ENCODE measurements at regions not wholly inside any gene's neighbourhood (a gene's known extent, or its start where the extent isn't known, plus 50 kb on each side); places are given as distances from the start of the nearest gene placed in this dataset.

DNA sequence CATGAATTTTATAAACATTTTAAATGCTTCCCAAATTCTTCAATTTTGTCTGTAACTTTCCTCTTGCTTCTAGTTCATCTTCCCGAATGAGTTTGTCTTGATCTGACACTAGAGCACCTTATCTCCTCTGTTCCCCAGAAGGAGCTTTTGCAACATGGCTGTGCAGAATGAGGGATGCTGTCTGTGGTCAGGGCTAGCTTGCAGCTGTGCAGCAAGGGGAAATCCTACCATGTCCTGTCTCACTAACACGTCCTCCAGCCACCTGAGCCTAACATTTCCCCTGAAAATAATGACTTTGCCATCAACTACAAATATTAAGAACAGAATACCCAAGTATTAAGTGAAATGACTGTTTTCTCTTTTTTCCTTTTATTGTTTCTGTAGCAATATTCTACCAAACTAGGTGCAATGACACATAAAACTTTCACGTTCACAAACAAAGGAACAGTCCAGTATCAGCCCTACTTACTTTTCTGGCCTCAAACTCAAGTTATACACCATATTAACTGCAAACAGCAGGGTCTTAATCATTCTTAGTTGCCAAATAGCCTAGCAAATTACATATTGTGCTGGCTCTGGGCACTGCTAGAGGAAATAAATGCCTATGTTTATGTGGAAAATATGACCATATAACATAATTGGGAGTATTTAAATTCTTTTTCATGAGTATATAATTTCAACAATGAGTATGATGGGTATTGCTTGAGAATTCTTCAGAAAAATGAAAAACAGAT, 423.3 kb downstream of the CMPK2 start:
- no peak for DNase-seq

DNA sequence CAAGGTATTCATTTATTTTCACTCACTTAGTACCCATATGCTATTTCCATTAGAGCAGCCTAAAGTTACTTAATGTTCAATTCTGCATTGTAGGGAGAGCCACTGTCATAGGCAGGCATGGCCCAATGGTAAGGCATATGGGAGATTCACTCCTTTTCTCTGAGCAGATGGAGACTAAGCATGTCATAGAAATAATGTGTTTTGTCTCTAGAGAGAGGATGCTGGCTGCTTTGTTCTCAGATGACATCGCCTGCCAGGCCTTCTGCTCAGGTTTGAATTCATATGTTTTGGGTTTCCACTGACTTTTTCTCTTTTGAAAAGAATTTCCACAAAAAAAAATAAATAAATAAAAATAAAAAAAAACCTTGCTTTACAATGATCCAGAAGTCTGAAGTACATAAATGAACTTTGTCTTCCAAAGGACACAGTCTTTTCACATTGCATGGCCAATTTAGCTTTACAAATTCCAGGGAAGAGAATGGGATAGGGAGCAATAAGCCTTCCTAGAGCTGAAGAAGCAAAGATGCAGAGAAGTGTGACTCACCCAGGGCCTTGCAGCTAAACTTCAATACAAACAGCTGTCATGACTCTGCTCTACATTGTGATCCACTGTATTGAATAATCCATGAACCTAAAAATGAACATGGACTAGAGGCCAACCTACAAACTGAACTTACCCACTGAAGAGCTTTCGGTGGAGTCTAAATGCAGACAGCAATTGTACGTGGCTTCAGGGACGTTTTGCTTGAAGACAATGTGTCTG, 422.5 kb downstream of the CMPK2 start:
- DNase-seq, result no peak

DNA sequence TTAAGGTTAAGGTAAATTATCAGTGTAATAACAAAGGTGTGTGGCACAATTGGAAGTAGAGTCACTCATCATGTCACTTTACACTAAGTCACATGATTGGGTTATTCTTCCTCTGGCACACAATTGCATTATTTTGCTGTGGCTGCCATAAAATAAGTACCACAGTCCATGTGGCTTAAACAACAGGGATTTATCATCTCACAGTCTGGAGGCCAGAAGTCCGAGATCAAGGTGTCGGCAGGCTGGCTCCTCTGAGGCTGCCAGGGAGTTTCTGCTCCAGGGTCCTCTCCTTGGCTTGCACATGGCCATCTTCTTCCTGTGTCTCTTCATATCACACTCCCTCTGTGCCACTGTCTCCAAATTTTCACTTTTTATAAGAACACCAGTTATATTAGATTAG, 421.2 kb downstream of the CMPK2 start:
- DNase-seq, result no peak

DNA sequence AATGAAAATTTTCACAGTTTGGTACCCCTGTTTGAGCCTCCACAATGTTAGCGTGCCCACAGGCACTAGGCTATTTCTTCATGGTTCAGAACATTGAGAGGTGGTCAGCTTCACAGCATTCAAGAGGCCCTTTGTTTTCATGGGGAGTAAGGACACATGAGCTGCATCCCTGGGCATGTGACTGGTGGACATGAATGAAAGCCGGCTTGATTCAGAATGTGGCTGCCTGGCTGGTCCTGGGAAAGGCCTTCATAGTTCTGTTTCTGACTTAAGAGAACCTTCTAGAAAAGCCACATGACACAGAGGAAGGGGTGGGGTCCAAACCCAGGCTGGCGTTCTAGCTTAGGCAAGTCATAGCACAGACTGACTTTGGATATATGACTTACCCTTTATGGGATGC, 420.6 kb downstream of the CMPK2 start:
- DNase-seq, result no peak

DNA sequence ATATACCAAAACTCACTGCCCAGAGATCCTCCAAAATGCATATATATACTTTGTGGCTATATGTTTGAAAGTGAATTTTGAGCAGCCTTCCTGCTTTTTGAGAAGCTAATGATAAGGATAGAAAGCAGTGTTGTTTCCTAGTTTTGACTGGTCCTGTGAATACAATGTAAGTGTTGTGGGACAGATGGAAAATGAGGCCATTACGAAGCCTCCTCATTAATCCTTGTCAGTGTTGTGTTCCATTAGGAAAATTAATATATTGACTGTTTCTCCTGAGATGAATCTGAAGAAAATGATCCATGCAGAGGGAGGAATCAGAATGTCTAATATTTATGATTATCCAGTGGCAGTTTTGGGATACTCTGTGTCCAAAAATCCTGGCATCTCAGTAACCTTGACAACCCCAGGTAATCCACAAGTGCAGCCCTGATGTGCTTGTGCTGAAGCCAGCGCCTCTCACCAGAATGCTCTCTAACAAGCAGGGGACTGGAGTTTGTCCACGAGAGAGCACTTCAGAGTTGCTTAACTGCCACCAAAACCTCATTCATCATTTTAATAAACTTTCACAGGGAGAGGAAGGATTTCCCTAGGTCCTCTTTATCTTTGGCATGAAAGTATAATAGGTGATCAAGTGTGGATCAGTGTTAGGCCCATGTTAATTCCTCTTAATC, 418.6 kb downstream of the CMPK2 start:
- DNase-seq, result no peak

DNA sequence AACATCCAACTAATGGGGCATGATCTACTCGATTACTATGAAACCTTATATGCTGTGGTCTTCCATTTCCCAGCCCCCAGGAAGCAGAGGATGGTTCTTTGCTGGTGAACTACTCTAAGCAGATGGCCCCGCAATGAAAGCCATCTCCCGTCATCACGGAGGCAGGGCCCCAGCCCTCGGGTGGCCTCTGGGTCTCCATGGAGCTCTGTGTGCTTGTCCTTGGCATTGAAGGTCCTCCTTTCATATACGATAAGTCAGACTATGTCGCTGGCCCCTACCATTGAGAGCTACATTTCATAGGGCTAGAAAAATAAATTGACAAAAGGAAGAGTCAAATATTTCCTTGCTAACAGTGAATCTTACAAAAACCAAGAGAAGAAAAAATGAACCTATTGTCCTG, 416.8 kb downstream of the CMPK2 start:
- no peak for DNase-seq

DNA sequence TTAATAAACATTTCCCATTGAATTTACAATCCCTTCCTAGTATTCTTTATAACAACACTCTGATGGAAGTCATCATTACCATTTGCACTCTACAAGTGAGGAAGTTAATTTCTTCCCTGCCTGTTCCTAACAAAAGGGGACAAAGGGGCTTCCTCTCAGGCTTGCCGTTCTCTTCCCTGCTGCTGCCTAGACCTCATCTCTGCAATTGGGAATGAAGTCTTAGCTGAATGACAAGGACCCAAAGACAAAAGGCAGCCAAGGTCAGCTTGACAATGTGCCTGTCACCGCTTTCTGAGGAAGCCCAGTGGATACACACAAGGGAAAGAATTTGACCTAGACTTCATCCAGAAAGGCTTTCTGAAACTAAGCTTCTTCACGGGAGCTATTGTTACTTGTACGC, 416.4 kb downstream of the CMPK2 start:
- no peak for DNase-seq

DNA sequence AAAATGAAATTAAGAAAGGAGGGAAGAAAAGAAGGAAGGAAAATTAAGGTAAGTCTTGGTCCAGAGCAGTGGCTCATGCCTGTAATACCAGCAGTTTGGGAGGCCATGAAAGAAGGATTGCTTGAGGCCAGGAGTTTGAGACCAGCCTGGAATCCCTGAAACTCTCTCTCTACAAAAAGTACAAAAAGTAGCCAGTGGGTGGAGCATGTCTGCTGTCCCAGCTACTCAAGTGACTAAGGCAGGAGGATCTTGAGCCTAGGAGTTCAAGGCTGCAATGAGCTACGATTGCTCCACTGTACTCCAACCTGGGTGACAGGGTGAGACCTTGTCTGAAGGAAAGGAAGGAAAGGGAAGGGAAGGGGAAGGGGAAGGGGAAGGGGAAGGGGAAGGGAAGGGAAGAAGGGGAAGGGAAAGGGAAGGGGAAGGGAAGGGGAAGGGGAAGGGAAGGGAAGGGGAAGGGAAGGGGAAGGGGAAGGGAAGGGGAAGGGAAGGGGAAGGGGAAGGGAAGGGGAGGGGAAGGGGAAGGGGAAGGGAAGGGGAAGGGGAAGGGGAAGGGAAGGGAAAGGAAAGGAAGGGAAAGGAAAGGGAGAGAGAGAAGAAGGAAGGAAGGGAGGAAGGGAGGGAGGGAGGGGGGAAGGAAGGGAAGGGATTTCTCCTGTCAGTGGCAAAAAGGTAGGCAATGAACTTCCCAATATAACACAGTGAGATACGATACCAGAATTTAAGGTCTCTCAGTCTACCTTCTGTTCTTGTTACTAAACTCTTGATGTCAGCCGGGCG, 412.8 kb downstream of the CMPK2 start:
- no peak for DNase-seq

DNA sequence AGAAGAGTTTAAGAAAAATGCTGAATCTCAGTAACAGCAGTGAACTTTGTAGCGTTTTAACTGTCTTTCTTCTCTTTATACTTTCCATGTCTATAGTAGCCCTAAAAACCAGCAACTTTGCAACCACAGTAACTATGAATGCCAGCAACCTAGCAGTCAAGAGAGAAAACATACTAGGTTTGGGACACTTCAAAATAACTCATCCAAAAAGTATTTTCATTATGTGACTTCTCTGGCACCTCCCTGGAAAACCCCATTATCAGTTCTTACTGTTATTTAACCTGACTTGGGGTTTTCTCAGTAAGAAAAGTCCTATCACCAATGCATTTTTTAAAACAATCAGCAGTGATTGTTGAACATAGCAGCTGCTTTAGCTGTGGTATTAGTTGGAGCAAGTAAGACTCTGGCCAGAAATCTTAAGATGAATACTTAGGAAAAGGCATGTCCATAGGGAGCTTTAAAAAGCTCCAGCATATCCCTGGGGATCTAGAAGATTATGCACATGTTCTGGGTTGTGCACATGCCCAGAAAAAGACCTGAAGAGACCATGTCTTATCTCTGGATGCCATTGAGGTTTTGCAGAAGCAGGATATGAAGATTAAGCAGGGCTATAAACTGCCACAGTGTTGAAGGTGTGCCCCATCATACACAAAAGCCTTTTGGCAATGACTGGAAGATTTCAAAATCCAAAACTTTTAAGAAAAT, 411.3 kb downstream of the CMPK2 start:
- no peak for DNase-seq

DNA sequence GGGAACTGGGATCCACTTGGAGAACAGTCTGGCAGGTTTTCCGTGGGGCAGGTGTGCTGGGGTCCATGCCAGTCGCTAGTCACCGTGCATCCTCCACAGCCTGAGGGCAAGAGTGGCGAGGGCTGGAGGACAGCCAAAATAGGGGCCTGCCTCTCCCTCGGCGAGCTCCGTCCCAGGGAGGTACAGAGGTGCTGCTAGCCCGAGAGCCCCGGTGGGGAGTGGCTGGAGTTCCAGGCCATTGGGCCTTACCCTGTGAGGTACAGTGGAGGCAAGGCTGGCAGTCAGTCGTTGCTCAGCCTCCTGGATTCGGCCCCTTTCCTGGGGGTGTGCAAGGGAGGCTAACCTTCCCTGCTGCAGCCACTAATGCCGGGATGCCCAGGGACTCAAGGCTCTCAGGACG, 406.6 kb downstream of the CMPK2 start:
- DNase-seq, result no peak

DNA sequence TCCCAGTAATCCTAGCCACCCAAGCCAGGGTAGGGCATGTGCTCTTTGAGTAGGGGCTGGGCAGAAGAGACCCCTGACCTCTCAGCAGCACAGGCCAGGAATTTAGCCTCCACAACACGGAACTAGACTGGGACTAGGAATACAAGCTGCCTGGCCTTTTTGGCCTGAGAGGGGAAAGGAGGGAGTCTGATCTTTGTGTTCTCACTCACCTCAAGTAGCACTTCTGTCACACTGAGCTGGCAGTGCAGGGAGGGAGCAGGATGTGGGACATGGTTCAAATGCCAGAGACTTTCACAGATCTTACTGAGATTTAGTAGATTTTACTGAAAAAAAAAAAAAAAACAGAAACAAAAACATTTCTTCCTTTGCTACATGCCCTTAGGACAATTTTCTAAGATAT, 395.2 kb downstream of the CMPK2 start:
- no peak for DNase-seq

DNA sequence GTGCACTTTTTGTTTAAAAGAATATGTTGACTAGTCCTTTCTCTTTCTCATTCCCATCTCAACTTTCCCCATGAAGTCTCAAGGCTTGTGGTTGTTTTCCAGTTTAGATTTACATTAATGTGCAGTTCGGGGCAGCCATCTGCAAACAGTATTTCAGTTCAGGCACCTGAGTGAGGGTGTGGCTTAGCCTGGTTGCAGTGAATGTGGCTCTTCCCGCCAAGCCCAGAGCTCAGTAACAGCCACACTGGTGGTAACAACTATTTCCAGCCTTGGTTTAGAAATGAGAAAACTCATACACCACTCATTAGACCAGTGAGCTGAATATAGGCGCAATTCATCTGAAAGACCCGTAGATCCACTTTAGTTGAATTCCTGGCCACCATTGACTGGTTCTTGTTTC, 394.3 kb downstream of the CMPK2 start:
- DNase-seq, result no peak

DNA sequence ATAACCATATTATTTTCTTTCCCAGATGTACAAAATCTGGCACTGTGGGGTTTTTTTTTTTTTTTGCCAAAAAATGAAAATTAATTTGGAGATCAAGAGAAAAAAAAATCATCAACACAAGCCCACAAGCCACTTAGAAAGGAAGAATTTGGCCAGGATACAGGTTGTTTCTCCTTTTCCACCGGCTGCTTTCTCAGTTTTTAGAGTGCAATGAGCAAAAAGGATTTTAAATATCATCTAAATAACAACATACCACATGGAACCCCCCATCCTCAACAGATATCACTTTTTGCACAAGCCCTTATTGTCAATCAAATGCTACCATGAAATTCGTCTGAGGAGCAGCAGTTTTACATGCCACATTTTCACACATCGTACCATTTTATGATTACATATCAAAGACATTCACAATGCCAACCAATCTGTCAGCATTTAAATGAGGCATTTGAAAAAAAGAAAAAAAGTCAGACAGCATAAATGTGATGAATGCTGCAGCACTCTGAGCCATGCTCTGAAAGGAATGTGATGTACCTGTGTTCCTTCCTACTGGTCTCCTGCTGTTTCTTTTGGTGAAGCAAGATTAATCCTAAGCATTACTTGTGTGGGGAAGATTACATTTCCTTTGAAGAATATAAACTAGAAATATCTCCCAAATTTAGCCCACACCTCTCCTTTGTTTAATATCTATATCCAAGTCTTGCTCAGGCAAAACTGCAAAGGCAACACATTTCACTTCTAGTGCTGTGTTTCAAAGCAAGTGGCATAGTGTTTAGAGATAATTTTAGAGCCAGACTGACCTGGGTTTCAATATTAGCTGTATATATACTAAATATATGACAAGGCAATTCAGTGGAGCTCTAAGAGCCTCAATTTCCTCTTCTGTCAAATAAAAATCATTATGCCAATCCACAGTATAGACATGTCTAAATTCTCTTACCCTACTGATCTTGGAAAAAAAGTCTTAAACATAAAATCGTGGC, 391.3 kb downstream of the CMPK2 start:
- DNase-seq, result no peak

DNA sequence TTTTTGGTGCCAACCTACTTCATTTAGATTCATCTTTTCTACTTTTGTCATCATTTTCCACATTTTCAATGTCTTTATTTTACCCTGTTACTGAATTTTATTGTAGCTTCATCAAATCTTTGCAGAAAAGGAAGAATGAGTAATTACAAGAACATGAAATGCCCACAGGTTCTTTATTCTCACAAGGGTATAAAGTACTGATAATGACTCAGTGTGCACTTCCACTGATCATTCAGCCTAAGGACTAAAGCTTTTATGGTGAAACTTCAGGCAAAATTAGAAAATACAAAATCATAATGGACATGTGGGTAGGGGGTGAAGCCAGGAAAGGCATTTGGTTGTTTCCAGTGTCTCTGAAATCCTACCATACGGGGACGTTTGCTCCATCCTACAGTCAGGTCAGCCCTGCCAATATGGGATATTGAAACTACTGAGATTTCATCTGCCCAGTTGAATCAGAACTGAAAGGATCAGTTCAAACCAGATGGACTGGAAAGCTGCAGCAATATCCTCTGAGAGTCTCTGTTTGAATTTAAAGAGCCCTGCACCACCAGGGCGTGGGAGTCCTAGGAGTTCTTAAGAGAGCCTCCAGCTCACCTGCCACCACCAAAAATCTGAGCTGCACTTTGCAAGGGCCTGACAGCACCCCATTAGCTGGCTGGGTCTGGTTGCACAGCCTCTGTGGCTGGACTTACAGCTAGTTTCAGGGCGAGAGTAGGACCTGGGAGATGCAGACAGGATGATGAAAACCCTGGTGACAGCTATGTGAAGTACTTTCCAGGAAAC, 390.4 kb downstream of the CMPK2 start:
- DNase-seq, result no peak

DNA sequence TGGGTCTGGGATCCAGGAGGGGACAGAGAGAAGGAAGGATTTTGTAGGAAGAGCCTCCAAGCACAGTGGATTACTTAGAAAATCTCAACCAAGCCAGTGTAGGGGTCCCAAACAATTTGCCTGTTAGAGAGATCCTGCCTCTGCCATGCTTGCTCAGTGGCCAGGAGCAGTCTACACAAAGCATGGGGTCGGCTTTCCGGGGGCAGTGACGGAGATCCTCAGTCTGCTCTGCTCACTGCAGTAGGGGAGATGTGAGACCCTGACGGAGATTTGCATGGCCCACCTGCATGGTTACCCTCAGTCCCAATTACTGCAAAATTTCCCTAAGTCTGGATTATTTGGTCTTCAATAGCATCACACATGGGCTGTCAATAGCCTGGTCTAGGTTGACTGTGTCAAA, 385.2 kb downstream of the CMPK2 start:
- no peak for DNase-seq

DNA sequence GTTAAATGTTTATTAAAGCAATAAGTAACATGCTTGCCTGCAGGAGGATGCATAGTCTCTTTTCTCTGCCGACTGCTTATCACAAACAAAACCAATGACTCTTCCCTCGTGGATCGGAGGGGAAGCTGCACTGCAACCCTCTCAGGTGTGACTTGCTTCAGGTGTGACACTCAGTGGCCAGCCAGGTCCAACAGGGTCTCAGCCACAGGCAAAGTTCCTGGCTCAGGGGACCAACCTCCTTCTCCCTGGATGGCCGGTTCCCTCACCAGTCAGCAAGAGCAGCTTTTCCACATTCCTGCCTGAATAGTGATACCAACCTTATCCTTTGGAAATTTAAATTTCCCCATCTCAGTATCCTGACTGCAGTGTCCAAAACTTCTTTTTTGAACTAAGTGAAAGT, 383.5 kb downstream of the CMPK2 start:
- DNase-seq, result no peak

DNA sequence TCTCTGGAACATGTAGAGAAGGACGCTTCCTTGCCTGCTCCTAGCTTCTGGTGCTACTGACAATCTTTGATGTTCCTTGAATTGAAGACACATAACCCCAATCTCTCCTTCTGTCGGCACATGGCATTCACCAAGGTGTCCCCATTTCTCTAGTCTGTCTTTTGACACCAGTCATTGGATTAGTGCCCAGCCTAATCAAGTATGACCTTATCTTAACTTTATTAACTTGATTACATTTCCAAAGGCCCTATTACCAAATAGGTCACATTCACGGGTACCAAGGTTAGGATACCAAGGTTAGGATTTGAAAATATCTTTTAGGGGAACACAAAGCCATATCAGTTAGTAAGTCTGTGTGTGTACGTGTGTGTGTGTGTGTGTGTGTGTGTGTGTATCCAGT, 377.9 kb downstream of the CMPK2 start:
- no peak for DNase-seq

DNA sequence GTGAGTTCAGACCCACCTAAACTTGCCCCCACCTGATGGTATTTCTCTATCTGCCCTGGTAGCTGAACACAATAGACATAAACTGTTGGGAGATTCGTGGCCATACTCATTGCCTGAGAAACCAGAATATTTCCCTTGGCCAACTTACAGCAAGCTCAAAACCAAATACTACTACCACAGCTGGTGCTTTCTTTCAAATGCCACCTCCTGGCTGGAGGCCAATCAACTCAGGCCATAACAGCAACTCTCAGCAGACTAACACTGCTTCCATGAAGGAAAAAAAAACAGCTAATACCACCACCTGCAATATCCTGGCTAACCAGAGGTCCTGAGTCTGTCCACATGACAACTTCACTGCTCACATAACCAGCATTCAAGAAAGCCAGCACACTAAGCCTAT, 373.1 kb downstream of the CMPK2 start:
- DNase-seq, result no peak

DNA sequence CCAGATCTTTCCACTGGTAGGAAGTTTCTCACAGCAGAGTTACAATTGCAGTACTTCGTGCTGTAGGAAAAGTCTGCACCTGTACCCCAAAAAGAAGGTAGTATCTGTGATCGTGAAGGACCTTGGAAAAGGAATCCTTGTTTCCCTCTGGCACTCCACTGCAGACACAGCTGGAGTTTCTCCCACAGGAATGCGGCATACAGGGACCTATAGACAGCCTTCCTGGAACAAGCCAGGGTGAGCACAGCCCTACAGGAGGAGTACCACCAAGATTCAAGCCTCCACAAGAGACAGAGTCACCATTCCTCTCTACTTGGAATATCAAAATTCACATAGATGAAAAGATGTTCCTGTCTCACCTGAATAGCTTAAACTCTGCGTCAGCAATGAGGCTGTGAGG, 372.4 kb downstream of the CMPK2 start:
- no peak for DNase-seq

DNA sequence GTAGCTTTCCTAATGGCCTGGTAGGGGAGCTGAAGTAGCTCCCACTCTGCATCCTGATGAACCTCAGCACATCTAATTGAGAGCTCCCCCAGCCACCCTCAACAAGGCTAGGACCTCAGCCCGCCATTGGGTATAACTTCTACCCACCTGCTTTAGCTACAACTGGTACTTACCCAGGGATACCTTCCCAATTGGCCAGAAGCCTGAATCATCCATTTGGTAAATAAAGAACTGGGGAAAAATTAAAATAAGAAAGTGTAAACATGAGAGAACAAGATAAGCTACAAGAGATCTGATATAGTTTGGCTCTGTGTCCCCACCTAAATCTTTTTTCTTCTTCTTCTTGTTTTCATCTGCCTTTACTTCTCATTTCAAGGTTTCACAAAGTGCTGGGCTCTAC, 372.0 kb downstream of the CMPK2 start:
- no peak for DNase-seq

DNA sequence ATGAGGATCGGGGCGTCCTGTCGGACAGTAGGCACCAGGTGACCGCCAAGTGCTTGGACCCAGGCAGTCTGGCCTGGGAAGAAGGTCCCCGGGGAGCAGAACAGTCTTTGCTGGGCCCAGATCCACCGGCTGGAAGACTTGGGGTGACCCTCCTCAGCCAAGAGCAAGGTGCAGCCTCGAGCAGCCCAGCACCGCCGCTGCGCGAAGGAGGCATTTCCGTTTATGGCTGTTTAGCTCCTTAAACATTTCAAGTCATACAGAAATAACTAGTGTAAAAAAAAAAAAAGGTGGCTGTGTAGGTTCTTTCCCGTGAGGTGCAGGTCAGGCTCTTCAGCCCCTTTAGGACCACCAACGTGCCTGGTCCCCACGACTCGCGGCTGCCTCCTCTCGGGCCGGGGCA, 370.2 kb downstream of the CMPK2 start:
- no peak for DNase-seq

Measured in NCI-H1930 (cell line).